Activated CD8-positive, alpha-beta memory T cell treated with anti-CD3 and anti-CD28 coated beads, Interleukin-2, amount 10 ng/mL, durations not matched to agents 7 days and 5 days (primary cell): ENCODE measurements at regions not wholly inside any gene's neighbourhood (a gene's known extent, or its start where the extent isn't known, plus 50 kb on each side); places are given as distances from the start of the nearest gene placed in this dataset.
"Not testable (repeated sequence)": the region's sequence is repeated elsewhere in the genome, so short reads cannot be mapped to it uniquely, and the experiment has no call there.

Experiments used
- ATAC-seq: fragments of 150-1000 bp; cut with Tn5 transposase; one replicate; pipeline ENCODE4 v1.10.0; 2021; ENCODE audit warnings: moderate library complexity
- CTCF ChIA-PET: fragments of 350-600 bp; sonication (Branson Sonifier 250); formaldehyde crosslinking; loops from one replicate; lab custom pipeline; 2021; ENCODE audit warnings: antibody characterized with exemption; lab: Charles Lee
- DNase-seq: peaks from one replicate; pipeline ENCODE4 v3.0.0-alpha.2; 2020
- H3K27ac Mint-ChIP-seq: one replicate; pipeline ENCODE4 v1.8.0; 2021; ENCODE audit warnings: mild to moderate bottlenecking, mixed read lengths
- H3K27me3 Mint-ChIP-seq: one replicate; pipeline ENCODE4 v1.8.0; 2021; ENCODE audit warnings: mixed read lengths
- H3K36me3 Mint-ChIP-seq: one replicate; pipeline ENCODE4 v1.8.0; 2021; ENCODE audit warnings: mild to moderate bottlenecking, mixed read lengths
- H3K4me1 Mint-ChIP-seq: one replicate; pipeline ENCODE4 v1.8.0; 2021; ENCODE audit warnings: mixed read lengths
- H3K4me3 Mint-ChIP-seq: one replicate; pipeline ENCODE4 v1.8.0; 2021; ENCODE audit warnings: mild to moderate bottlenecking, moderate library complexity, mixed read lengths
- H3K9me3 Mint-ChIP-seq: one replicate; pipeline ENCODE4 v1.8.0; 2022; ENCODE audit warnings: low read depth, mixed read lengths

- H3K36me3 Mint-ChIP-seq: no peaks in the 10 kb centered on the region
- no peak for ATAC-seq
- no peaks in the 10 kb centered on the region for H3K4me1 Mint-ChIP-seq
- CTCF ChIA-PET: no interaction called here
- H3K4me3 Mint-ChIP-seq: no peak overlapping the region
- no peaks in the 10 kb centered on the region for H3K27me3 Mint-ChIP-seq
- H3K9me3 Mint-ChIP-seq: no peaks in the 10 kb centered on the region
- DNase-seq: no peak
- no peak overlapping the region for H3K27ac Mint-ChIP-seq
These were observed 532.9 kb downstream of the ZNF516 start for GRCh38 chr18:75962036-75962572.

- DNase-seq, H3K4me1 Mint-ChIP-seq, CTCF ChIA-PET, H3K9me3 Mint-ChIP-seq, ATAC-seq, H3K36me3 Mint-ChIP-seq, H3K4me3 Mint-ChIP-seq, H3K27ac Mint-ChIP-seq, H3K27me3 Mint-ChIP-seq: not testable (repeated sequence)
These were observed 532.9 kb upstream of the SMIM21 start for GRCh38 chr18:75960356-75960755.

- Mint-ChIP-seq H3K4me3 (no peak overlapping the region), H3K36me3 (no peaks in the 10 kb centered on the region)
- CTCF ChIA-PET: no interaction called here
These were observed 531.6 kb upstream of the SMIM21 start for GRCh38 chr18:75959150-75959549.

GRCh38 chr18:75958683-75959082, 531.2 kb upstream of the SMIM21 start:
- ATAC-seq (no peak), DNase-seq (no peak)
- no peak overlapping the region for H3K4me3 Mint-ChIP-seq
- H3K27ac Mint-ChIP-seq: no peak overlapping the region
- CTCF ChIA-PET: no interaction called here
- no peaks in the 10 kb centered on the region for H3K27me3 Mint-ChIP-seq
- H3K9me3 Mint-ChIP-seq: peaks cover 1% of the 10 kb centered on the region
- no peaks in the 10 kb centered on the region for H3K4me1 Mint-ChIP-seq
- H3K36me3 Mint-ChIP-seq: no peaks in the 10 kb centered on the region

More at GRCh38 chr18:75959150-75959549, 531.6 kb upstream of the SMIM21 start:
- Mint-ChIP-seq H3K27ac (no peak overlapping the region), H3K4me1 (no peaks in the 10 kb centered on the region), H3K27me3 (no peaks in the 10 kb centered on the region), H3K9me3 (peaks cover 1% of the 10 kb centered on the region)
- no peak for DNase-seq
- no peak for ATAC-seq

GRCh38 chr18:75945265-75945933, 517.9 kb upstream of the SMIM21 start:
- no peak overlapping the region for H3K27ac Mint-ChIP-seq
- H3K27me3 Mint-ChIP-seq: no peaks in the 10 kb centered on the region
- no peaks in the 10 kb centered on the region for H3K36me3 Mint-ChIP-seq
- H3K9me3 Mint-ChIP-seq: peaks cover 5% of the 10 kb centered on the region
- CTCF ChIA-PET: no interaction called here
- ATAC-seq (no peak), DNase-seq (no peak)
- H3K4me1 Mint-ChIP-seq: no peaks in the 10 kb centered on the region
- no peak overlapping the region for H3K4me3 Mint-ChIP-seq

- no peak overlapping the region for H3K4me3 Mint-ChIP-seq
- DNase-seq: no peak
- no peak overlapping the region for H3K27ac Mint-ChIP-seq
- H3K9me3 Mint-ChIP-seq: peaks cover 3% of the 10 kb centered on the region
- no peaks in the 10 kb centered on the region for H3K27me3 Mint-ChIP-seq
- no peak for ATAC-seq
- H3K36me3 Mint-ChIP-seq: no peaks in the 10 kb centered on the region
- H3K4me1 Mint-ChIP-seq: no peaks in the 10 kb centered on the region
- CTCF ChIA-PET: no interaction called here
These were observed 509.8 kb upstream of the SMIM21 start for GRCh38 chr18:75937306-75937705.

- no peak overlapping the region for H3K4me3 Mint-ChIP-seq
- H3K4me1 Mint-ChIP-seq: no peaks in the 10 kb centered on the region
- CTCF ChIA-PET: no interaction called here
- ATAC-seq (no peak), DNase-seq (no peak)
- H3K27ac Mint-ChIP-seq: no peak overlapping the region
- H3K9me3 Mint-ChIP-seq: peaks cover 3% of the 10 kb centered on the region
- no peaks in the 10 kb centered on the region for H3K36me3 Mint-ChIP-seq
- no peaks in the 10 kb centered on the region for H3K27me3 Mint-ChIP-seq
These were observed 509.4 kb upstream of the SMIM21 start for GRCh38 chr18:75936862-75937261.

- ATAC-seq (no peak), DNase-seq (no peak)
- CTCF ChIA-PET: no interaction called here
- Mint-ChIP-seq H3K4me3 (no peak overlapping the region), H3K27me3 (no peaks in the 10 kb centered on the region), H3K36me3 (no peaks in the 10 kb centered on the region), H3K9me3 (no peaks in the 10 kb centered on the region), H3K27ac (no peak overlapping the region), H3K4me1 (no peaks in the 10 kb centered on the region)
These were observed 503.6 kb upstream of the SMIM21 start for GRCh38 chr18:75931079-75931478.

- Mint-ChIP-seq H3K27me3 (no peaks in the 10 kb centered on the region), H3K4me1 (no peaks in the 10 kb centered on the region), H3K9me3 (no peaks in the 10 kb centered on the region), H3K36me3 (no peaks in the 10 kb centered on the region), H3K4me3 (no peak overlapping the region), H3K27ac (no peak overlapping the region)
- ATAC-seq (no peak), DNase-seq (no peak)
- CTCF ChIA-PET: no interaction called here
These were observed 501.2 kb upstream of the SMIM21 start for GRCh38 chr18:75928706-75929105.

GRCh38 chr18:75927791-75928190, 500.3 kb upstream of the SMIM21 start:
- H3K4me1 Mint-ChIP-seq: no peaks in the 10 kb centered on the region
- no peak overlapping the region for H3K27ac Mint-ChIP-seq
- DNase-seq: no peak
- H3K36me3 Mint-ChIP-seq: no peaks in the 10 kb centered on the region
- H3K4me3 Mint-ChIP-seq: no peak overlapping the region
- no peak for ATAC-seq
- no peaks in the 10 kb centered on the region for H3K27me3 Mint-ChIP-seq
- no peaks in the 10 kb centered on the region for H3K9me3 Mint-ChIP-seq
- CTCF ChIA-PET: no interaction called here

GRCh38 chr18:75926811-75927210, 499.3 kb upstream of the SMIM21 start:
- CTCF ChIA-PET: no interaction called here
- H3K27ac Mint-ChIP-seq: no peak overlapping the region
- H3K36me3 Mint-ChIP-seq: no peaks in the 10 kb centered on the region
- no peak overlapping the region for H3K4me3 Mint-ChIP-seq
- H3K9me3 Mint-ChIP-seq: no peaks in the 10 kb centered on the region
- ATAC-seq (no peak), DNase-seq (no peak)
- H3K27me3 Mint-ChIP-seq: no peaks in the 10 kb centered on the region
- H3K4me1 Mint-ChIP-seq: no peaks in the 10 kb centered on the region

GRCh38 chr18:75923169-75923568, 495.7 kb upstream of the SMIM21 start:
- no peak overlapping the region for H3K4me3 Mint-ChIP-seq

GRCh38 chr18:75916624-75916982, 489.1 kb upstream of the SMIM21 start:
- ATAC-seq (no peak), DNase-seq (no peak)
- Mint-ChIP-seq H3K27me3 (peaks cover 15% of the 10 kb centered on the region), H3K27ac (no peak overlapping the region), H3K4me1 (no peaks in the 10 kb centered on the region), H3K36me3 (no peaks in the 10 kb centered on the region), H3K4me3 (no peak overlapping the region), H3K9me3 (no peaks in the 10 kb centered on the region)
- CTCF ChIA-PET: no interaction called here

More at GRCh38 chr18:75923169-75923568, 495.7 kb upstream of the SMIM21 start:
- H3K36me3 Mint-ChIP-seq: no peaks in the 10 kb centered on the region
- no peaks in the 10 kb centered on the region for H3K9me3 Mint-ChIP-seq
- no peaks in the 10 kb centered on the region for H3K4me1 Mint-ChIP-seq
- CTCF ChIA-PET: no interaction called here
- H3K27ac Mint-ChIP-seq: no peak overlapping the region
- no peaks in the 10 kb centered on the region for H3K27me3 Mint-ChIP-seq
- ATAC-seq (no peak), DNase-seq (no peak)

- H3K4me1 Mint-ChIP-seq: no peaks in the 10 kb centered on the region
- no peak overlapping the region for H3K27ac Mint-ChIP-seq
- H3K27me3 Mint-ChIP-seq: peaks cover 15% of the 10 kb centered on the region
- H3K4me3 Mint-ChIP-seq: no peak overlapping the region
- DNase-seq (no peak), ATAC-seq (no peak)
- no peaks in the 10 kb centered on the region for H3K9me3 Mint-ChIP-seq
- CTCF ChIA-PET: no interaction called here
- no peaks in the 10 kb centered on the region for H3K36me3 Mint-ChIP-seq
These were observed 488.6 kb upstream of the SMIM21 start for GRCh38 chr18:75915941-75916623.
